IgD-negative memory B cell (primary cell): ENCODE measurements at regions not wholly inside any gene's neighbourhood (a gene's known extent, or its start where the extent isn't known, plus 50 kb on each side); places are given as distances from the start of the nearest gene placed in this dataset.

Source experiments
- H3K27ac Mint-ChIP-seq, 3 donors: one replicate each; pipeline ENCODE4 v1.8.0; 2020 to 2022; ENCODE audit warnings: mild to moderate bottlenecking in 3 of 3, mixed read lengths in 3 of 3, moderate library complexity in 1 of 3
- H3K27me3 Mint-ChIP-seq: one replicate; pipeline ENCODE4 v1.8.0; 2021; ENCODE audit warnings: mixed read lengths
- H3K36me3 Mint-ChIP-seq: one replicate; pipeline ENCODE4 v1.8.0; 2020; ENCODE audit warnings: mild to moderate bottlenecking, mixed read lengths
- H3K4me1 Mint-ChIP-seq, 3 donors: one replicate each; pipeline ENCODE4 v1.8.0; 2020 to 2022; ENCODE audit warnings: mixed read lengths in 3 of 3, mild to moderate bottlenecking in 1 of 3
- H3K4me3 Mint-ChIP-seq, 4 donors: one replicate each; pipeline ENCODE4 v1.8.0; 2020 to 2022; ENCODE audit warnings: mild to moderate bottlenecking in 4 of 4, mixed read lengths in 4 of 4, moderate library complexity in 3 of 4
- H3K9me3 Mint-ChIP-seq, 3 donors: one replicate each; pipeline ENCODE4 v1.8.0; 2020 to 2021; ENCODE audit warnings: mixed read lengths in 3 of 3, mild to moderate bottlenecking in 1 of 3

DNA sequence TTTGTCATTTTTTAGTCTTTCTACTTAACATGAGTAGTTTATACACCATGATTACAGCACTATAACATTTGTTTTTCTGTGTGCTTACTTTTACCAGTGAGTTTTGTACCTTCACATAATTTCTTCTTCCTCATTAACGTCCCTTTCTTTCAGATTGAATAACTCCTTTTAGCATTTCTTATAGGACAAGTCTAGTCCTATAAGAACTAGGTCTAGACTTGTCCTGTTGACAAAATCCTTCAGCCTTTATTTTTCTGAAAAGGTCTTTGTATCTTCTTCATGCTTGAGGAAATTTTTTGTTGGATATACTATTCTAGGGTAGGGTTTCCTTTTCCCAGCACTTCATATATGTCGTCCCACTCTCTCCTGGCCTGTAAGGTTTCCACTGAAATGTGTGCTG lies 253.3 kb upstream of the ARHGAP24 start:
- no peak overlapping the region for H3K27ac Mint-ChIP-seq

DNA sequence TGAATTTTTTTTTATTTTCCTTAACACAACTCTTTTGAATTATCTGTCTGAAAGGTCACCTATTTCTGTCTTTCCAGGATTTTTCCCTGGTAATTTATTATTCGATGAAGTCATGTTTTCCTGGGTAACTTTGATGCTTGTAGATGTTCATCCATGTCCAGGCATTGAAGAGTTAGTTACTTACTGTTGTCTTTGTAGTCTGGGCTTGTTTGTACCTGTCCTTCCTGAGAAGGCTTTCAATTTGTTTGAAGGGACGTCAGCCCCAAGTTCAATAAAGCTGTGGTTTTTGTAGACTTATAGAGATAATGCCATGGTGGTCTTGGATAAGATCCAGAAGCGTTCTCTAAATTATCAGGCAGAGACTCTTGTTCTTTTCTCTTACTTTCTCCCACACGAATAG lies 252.4 kb upstream of the ARHGAP24 start:
- peaks cover 2% of the 10 kb centered on the region for H3K27me3 Mint-ChIP-seq
- H3K27ac Mint-ChIP-seq: no peak overlapping the region
- H3K9me3 Mint-ChIP-seq: peaks cover 8 to 19% (median 15%) of the 10 kb centered on the region in 3 donors
- peaks cover 1% of the 10 kb centered on the region for H3K36me3 Mint-ChIP-seq
- no peak overlapping the region for H3K4me3 Mint-ChIP-seq
- H3K4me1 Mint-ChIP-seq: peaks cover 0 to 2% (median 0%) of the 10 kb centered on the region in 3 donors

More for the DNA sequence above, 253.3 kb upstream of the ARHGAP24 start:
- Mint-ChIP-seq H3K27me3 (peaks cover 2% of the 10 kb centered on the region), H3K36me3 (peaks cover 1% of the 10 kb centered on the region), H3K9me3 (peaks cover 8 to 27% (median 23%) of the 10 kb centered on the region in 3 donors), H3K4me1 (peaks cover 0 to 2% (median 0%) of the 10 kb centered on the region in 3 donors), H3K4me3 (no peak overlapping the region)

DNA sequence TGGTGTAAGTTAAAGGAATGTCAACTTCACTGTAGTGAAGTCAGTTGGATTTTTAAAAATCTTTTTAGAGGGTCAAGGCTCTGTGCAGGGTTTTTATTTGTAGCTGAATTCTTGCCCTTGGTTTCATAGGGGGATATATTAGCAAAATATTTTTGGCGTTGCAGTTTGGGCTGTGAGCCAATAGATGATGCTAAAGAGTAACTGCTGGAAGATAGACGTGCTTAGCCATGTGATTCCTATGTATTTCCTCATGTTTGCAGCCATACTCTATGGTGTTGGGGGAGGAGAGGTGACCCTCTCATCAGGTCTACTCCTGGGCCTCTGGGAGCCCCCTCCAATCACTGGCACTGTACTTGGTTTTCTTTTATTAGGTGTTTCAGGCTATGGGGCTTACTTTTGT lies 246.7 kb upstream of the ARHGAP24 start:
- H3K27ac Mint-ChIP-seq: no peak overlapping the region
- H3K27me3 Mint-ChIP-seq: no peaks in the 10 kb centered on the region

DNA sequence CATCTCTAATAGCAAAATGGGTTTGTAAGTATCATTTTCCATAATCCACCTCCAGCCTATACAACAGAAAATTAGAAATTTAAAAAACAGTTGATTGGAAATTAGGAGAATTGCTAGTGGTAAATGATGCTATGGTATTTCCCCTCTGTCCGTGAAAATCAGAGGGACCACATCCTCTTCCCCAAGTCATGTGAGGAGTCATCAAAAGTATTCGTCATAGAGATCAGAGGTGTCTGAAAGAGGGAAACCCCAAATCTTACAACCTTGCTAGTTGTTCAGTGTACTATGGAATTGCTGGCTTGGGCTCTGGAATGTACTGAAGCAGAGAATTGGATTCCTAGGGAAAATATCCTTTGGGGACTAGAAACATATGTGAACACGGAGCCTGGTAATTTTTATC lies 241.4 kb upstream of the ARHGAP24 start:
- Mint-ChIP-seq H3K36me3 (no peaks in the 10 kb centered on the region), H3K27ac (no peak overlapping the region), H3K4me3 (no peak overlapping the region), H3K4me1 (peaks cover 0 to 1% (median 0%) of the 10 kb centered on the region in 3 donors), H3K9me3 (peaks cover 0 to 3% (median 1%) of the 10 kb centered on the region in 3 donors), H3K27me3 (no peaks in the 10 kb centered on the region)

More for the DNA sequence above, 246.7 kb upstream of the ARHGAP24 start:
- Mint-ChIP-seq H3K4me1 (peaks cover 0 to 2% (median 1%) of the 10 kb centered on the region in 3 donors), H3K36me3 (no peaks in the 10 kb centered on the region), H3K9me3 (peaks cover 1 to 15% (median 8%) of the 10 kb centered on the region in 3 donors), H3K4me3 (no peak overlapping the region)

DNA sequence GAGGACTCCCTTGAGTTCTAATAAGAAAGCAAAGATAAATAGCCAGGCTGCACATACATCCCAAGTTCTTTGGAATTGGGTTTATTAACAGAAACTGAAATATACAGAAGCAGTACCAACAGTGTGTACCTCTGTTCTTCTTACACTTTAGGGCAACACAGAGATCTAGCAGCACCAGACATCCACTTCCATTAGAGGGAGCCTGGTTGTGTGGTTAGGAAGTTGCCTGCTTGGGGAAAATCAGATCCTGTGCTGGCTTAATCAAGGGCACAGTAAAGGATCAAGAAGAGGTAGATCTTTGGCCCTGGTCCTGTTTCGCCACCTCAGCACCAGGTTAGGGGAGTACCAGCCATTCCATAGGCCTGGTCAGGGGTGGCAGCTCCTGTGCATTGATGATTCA lies 231.1 kb upstream of the ARHGAP24 start:
- Mint-ChIP-seq H3K36me3 (no peaks in the 10 kb centered on the region), H3K4me1 (peaks cover 0 to 2% (median 0%) of the 10 kb centered on the region in 3 donors)

DNA sequence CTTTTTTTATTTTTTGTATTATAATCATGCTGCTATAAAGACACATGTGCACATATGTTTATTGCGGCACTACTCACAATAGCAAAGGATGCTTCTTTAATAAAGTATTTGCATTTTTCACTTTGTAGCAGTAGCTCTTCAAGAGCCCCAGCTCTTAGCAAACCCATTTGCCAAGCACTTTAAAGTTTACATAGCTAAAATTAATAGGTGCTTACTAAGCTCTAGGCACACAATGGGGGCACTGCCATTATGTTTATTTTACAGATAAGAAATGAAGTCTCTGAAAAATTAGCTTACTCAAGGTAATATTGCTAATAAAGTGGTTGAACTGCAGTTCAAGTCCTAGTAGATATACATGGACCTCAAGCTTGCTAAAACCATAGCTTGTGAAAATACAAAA lies 230.3 kb upstream of the ARHGAP24 start:
- Mint-ChIP-seq H3K4me3 (no peak overlapping the region), H3K27me3 (peaks cover 1% of the 10 kb centered on the region), H3K9me3 (peaks cover 3 to 14% (median 7%) of the 10 kb centered on the region in 3 donors), H3K27ac (no peak overlapping the region), H3K4me1 (peaks cover 0 to 2% (median 0%) of the 10 kb centered on the region in 3 donors), H3K36me3 (no peaks in the 10 kb centered on the region)

More for the DNA sequence above, 231.1 kb upstream of the ARHGAP24 start:
- peaks cover 6% of the 10 kb centered on the region for H3K27me3 Mint-ChIP-seq
- H3K4me3 Mint-ChIP-seq: no peak overlapping the region
- H3K9me3 Mint-ChIP-seq: peaks cover 2 to 17% (median 14%) of the 10 kb centered on the region in 3 donors
- no peak overlapping the region for H3K27ac Mint-ChIP-seq

DNA sequence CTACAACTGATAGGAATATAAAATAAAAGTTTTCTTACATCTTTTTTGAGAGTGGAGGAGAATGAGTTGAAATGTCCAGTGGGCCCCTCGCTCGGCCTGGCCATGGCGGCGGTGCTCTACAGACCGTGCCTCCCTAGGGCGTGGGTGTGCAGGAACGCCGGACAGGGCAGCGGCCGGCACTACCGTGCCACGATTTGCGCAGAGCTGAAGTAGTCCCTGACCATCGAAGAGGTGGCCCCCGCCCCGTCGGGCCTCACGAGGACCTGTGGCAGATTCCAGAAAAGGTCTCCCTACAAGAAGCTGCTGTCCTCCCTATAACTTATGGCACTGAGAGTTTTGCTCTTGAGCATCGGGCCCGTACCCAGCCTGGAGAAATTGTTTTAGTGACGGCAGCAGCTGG lies 228.9 kb upstream of the ARHGAP24 start:
- peaks cover 0 to 8% (median 4%) of the 10 kb centered on the region in 3 donors for H3K9me3 Mint-ChIP-seq
- H3K4me1 Mint-ChIP-seq: no peaks in the 10 kb centered on the region
- H3K27me3 Mint-ChIP-seq: peaks cover 1% of the 10 kb centered on the region
- H3K27ac Mint-ChIP-seq: peak overlapping the region in 1 of 3 donors; percentile 9
- no peak overlapping the region for H3K4me3 Mint-ChIP-seq
- no peaks in the 10 kb centered on the region for H3K36me3 Mint-ChIP-seq

DNA sequence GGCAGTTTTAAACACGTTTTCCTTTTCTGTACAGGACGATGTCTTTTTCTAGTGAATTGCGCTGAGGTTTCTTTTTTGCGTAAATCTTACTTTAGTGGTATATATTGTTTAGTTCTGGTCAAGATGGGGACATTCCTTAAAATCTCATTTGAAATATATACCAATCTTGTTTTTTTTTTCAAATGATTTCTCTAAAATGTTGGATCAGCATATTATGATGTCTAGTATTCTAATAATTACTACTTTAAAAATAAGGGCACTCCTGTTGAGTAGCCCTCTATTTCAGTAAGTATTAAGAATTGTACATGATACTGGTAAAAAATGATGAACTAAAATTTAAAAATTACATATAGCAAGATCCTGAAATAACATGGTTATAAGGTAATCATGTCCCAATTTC lies 224.1 kb upstream of the ARHGAP24 start:
- peaks cover 2 to 9% (median 4%) of the 10 kb centered on the region in 3 donors for H3K9me3 Mint-ChIP-seq
- H3K36me3 Mint-ChIP-seq: no peaks in the 10 kb centered on the region
- H3K27ac Mint-ChIP-seq: no peak overlapping the region
- H3K4me3 Mint-ChIP-seq: no peak overlapping the region
- H3K27me3 Mint-ChIP-seq: no peaks in the 10 kb centered on the region
- no peaks in the 10 kb centered on the region for H3K4me1 Mint-ChIP-seq

DNA sequence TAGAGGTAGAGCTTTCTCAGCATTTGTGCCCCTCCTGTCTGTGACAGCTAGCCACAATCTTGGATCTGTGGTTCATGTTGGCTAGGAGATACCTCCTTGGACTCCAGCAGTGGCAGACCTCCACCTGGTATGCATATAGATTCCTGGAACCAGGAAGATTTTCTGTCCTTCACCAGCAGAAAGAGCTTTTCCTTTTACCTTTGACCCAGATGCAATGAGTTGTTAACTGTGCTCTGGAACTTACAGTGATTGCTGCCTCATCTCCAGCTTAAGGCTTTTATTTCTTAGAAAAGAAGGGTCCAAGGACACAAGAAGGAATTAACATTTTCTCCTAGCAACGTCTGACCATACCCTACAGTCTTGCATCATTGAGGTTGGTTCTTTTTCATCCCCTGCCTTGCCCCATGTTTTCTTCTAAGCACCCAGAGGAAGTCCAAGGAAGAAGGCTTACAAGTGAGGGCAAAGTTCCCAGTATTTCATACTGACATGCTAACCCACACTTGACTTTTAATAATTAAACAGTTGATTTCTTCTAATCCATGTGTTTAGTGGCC lies 217.1 kb upstream of the ARHGAP24 start:
- peaks cover 4 to 9% (median 5%) of the 10 kb centered on the region in 3 donors for H3K9me3 Mint-ChIP-seq
- H3K4me1 Mint-ChIP-seq: no peaks in the 10 kb centered on the region
- peaks cover 3% of the 10 kb centered on the region for H3K36me3 Mint-ChIP-seq
- no peak overlapping the region for H3K27ac Mint-ChIP-seq
- H3K27me3 Mint-ChIP-seq: peaks cover 5% of the 10 kb centered on the region
- no peak overlapping the region for H3K4me3 Mint-ChIP-seq

DNA sequence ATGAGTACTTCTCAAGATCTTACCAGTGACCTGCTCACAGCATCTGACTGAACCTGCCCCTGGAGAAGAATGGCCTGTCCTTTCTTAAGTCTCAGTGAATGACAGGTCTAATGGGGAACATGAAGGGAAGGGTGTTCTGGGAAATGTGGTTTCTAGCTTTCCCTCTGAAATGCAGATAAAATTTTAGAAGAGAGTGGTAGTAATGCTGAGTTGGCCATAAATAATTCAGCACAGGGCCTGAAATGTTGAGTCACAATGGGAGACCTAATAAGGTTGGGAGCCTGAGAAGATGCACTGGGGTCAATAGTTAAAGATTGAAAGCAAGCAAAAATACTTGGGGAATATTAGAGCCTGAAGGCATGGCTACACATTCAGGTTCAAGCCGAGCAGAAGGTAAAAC lies 214.9 kb upstream of the ARHGAP24 start:
- Mint-ChIP-seq H3K9me3 (peaks cover 0 to 4% (median 4%) of the 10 kb centered on the region in 3 donors), H3K4me1 (no peaks in the 10 kb centered on the region), H3K27me3 (peaks cover 5% of the 10 kb centered on the region), H3K27ac (no peak overlapping the region), H3K36me3 (peaks cover 3% of the 10 kb centered on the region), H3K4me3 (no peak overlapping the region)

DNA sequence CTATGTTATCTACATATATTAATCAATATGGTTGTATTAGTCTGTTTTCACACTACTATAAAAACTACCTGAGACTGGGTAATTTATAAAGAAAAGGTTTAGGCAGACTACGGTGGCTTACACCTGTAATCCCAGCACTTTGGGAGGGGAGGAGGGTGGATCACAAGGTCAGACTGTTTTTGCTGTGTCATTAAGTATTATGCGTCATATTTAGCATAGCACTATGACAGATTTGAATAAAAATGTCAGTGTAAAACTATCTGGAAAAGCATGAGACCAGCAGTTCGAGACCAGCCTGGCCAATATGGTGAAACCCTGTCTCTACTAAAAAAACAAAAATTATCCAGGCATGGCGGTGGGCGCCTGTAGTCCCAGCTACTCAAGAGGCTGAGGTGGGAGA lies 209.7 kb upstream of the ARHGAP24 start:
- H3K9me3 Mint-ChIP-seq: peaks cover 0 to 4% (median 4%) of the 10 kb centered on the region in 3 donors

DNA sequence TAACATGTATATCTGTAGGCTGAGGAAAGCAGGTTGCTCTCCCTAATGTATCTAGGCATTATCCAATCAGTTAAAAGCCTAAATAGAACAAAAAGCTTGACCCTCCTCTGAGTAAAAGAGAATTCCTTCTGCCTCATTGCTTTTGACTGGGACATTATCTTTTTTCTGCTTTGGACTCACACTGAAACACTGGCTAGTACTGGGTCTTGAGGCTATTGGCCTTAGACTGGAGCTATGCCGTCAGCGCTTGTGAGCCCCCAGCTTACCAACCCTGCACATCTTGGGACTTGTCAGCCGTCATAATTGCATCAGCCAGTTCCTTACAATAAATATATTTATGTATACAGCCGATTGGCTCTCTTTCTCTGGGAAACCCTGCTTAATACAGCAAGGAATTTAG lies 206.8 kb upstream of the ARHGAP24 start:
- H3K4me3 Mint-ChIP-seq: no peak overlapping the region
- no peaks in the 10 kb centered on the region for H3K4me1 Mint-ChIP-seq
- peaks cover 1% of the 10 kb centered on the region for H3K36me3 Mint-ChIP-seq
- H3K27me3 Mint-ChIP-seq: peaks cover 4% of the 10 kb centered on the region
- H3K27ac Mint-ChIP-seq: no peak overlapping the region
- peaks cover 0 to 6% (median 2%) of the 10 kb centered on the region in 3 donors for H3K9me3 Mint-ChIP-seq

More for the DNA sequence above, 209.7 kb upstream of the ARHGAP24 start:
- H3K27me3 Mint-ChIP-seq: no peaks in the 10 kb centered on the region
- no peak overlapping the region for H3K27ac Mint-ChIP-seq
- no peaks in the 10 kb centered on the region for H3K4me1 Mint-ChIP-seq
- H3K4me3 Mint-ChIP-seq: no peak overlapping the region
- peaks cover 4% of the 10 kb centered on the region for H3K36me3 Mint-ChIP-seq

DNA sequence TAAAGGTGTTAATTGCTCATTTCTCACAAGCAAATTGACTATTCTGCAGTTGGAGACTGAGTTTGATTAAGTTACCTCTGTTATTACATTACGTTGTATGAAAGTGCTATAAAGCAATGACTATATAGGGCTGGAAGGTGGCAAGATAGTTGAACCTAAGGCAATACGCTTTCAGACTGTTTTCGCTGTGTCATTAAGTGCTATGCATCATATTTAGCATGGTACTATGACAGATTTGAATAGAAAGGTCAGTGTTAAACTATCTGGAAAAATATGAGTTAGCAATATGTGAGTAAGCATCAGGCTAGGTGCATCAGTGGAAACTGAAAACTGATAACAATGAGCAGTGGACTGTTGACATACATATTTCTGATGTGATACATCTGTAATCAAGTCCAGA lies 206.0 kb upstream of the ARHGAP24 start:
- Mint-ChIP-seq H3K27ac (no peak overlapping the region), H3K36me3 (peaks cover 1% of the 10 kb centered on the region), H3K27me3 (peaks cover 4% of the 10 kb centered on the region), H3K4me1 (no peaks in the 10 kb centered on the region), H3K9me3 (peaks cover 5 to 10% (median 8%) of the 10 kb centered on the region in 3 donors), H3K4me3 (no peak overlapping the region)

DNA sequence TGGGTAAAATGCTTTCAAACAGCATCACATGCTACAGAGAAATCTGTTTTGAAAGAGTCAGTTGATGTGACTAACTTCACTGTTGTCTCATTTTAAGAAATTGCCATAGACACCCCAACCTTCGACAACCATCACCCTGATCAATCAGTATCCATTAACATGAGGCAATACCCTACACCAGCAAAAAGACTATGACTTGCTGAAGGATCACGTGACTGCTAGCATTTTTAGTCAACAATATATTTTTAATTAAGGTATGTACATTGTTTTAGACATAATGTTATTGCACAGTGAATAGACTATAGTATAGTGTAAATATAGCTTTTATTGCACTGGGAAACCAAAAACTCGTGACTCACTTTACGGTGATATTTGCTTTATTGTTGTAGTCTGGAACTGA lies 200.0 kb upstream of the ARHGAP24 start:
- H3K27me3 Mint-ChIP-seq: peaks cover 4% of the 10 kb centered on the region
- H3K4me1 Mint-ChIP-seq: no peaks in the 10 kb centered on the region
- H3K36me3 Mint-ChIP-seq: no peaks in the 10 kb centered on the region
- peaks cover 10 to 13% (median 10%) of the 10 kb centered on the region in 3 donors for H3K9me3 Mint-ChIP-seq
- H3K27ac Mint-ChIP-seq: no peak overlapping the region
- H3K4me3 Mint-ChIP-seq: no peak overlapping the region

DNA sequence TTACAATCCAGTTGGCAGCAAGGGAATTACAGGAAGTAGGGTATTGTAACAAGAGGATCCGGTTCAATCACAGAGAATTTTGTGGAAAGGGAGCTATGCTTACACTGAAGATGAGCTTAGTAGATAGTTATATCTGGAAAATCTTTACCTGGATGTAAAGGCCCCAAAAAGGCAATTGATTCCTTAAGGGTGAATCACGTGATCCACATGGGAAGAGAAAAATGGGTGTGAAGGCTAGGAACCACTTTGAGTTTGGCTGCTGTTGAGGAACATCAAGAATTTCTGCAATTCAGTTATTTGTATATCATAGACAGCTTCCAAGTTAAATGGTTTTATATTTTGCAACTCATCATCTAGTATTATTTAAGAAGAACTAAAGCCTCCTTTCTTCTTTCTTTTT lies 194.0 kb upstream of the ARHGAP24 start:
- Mint-ChIP-seq H3K36me3 (peaks cover 2% of the 10 kb centered on the region), H3K27me3 (no peaks in the 10 kb centered on the region), H3K9me3 (peaks cover 0 to 7% (median 2%) of the 10 kb centered on the region in 3 donors), H3K27ac (peak overlapping the region in 1 of 3 donors; percentile 52), H3K4me1 (no peaks in the 10 kb centered on the region), H3K4me3 (no peak overlapping the region)

DNA sequence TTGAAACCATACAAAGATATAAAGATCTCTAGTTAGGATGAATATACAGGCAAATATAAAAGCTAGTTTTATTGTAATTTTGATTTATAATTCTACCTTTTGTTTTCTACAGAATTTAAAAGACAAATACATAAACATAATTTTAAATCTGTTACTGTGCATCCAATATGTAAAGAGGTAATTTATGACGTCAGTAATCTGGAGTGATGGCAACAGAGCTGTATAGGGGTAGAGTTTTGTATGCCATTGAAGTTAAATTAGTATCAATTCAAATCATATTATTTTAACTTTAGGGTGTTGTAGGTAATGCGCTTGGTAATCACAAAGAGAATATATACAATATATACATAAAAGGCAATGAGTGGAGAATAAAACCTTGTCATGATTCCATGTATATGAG lies 183.7 kb upstream of the ARHGAP24 start:
- H3K27ac Mint-ChIP-seq: no peak overlapping the region
- H3K4me3 Mint-ChIP-seq: no peak overlapping the region
- no peaks in the 10 kb centered on the region for H3K4me1 Mint-ChIP-seq
- peaks cover 4 to 30% (median 12%) of the 10 kb centered on the region in 3 donors for H3K9me3 Mint-ChIP-seq
- no peaks in the 10 kb centered on the region for H3K36me3 Mint-ChIP-seq
- peaks cover 2% of the 10 kb centered on the region for H3K27me3 Mint-ChIP-seq
